Loucy (cell line): ENCODE measurements at regions not wholly inside any gene's neighbourhood (a gene's known extent, or its start where the extent isn't known, plus 50 kb on each side); places are given as distances from the start of the nearest gene placed in this dataset.

Experiments used
- H2AFZ ChIP-seq: fragments of 200-600 bp; sonication (generic); 2 replicates; pipeline ENCODE4 v1.6.0; 2016; ENCODE audit warnings: antibody characterized with exemption, mild to moderate bottlenecking, low read length, moderate library complexity
- H3F3A ChIP-seq: fragments of 200-600 bp; 2 replicates; pipeline ENCODE4 v1.6.0; 2016; ENCODE audit warnings: antibody characterized with exemption, low read depth, mild to moderate bottlenecking
- H3K27me3 ChIP-seq: fragments of 200-600 bp; sonication (generic); 2 replicates; pipeline ENCODE4 v1.6.1; 2014; ENCODE audit warnings: low read length, mild to moderate bottlenecking; ENCODE audit not compliant: insufficient read depth, poor library complexity, severe bottlenecking
- H3K36me3 ChIP-seq: fragments of 200-600 bp; sonication (generic); 2 replicates; pipeline ENCODE4 v1.6.1; 2016; ENCODE audit warnings: low read length; ENCODE audit not compliant: insufficient read depth
- H3K4me1 ChIP-seq: fragments of 200-600 bp; sonication (generic); 2 replicates; pipeline ENCODE4 v1.5.1; 2014; ENCODE audit warnings: low read length, mild to moderate bottlenecking; ENCODE audit not compliant: insufficient read depth, poor library complexity, severe bottlenecking
- H3K4me2 ChIP-seq: fragments of 200-600 bp; sonication (generic); 2 replicates; pipeline ENCODE4 v1.6.0; 2014; ENCODE audit warnings: antibody characterized with exemption, low read length, low read depth, mild to moderate bottlenecking; ENCODE audit not compliant: poor library complexity, severe bottlenecking
- H3K4me3 ChIP-seq: fragments of 200-600 bp; sonication (generic); 2 replicates; pipeline ENCODE4 v1.5.1; 2014; ENCODE audit warnings: low read length, mild to moderate bottlenecking, mixed read lengths; ENCODE audit not compliant: poor library complexity, severe bottlenecking
- H3K79me2 ChIP-seq: fragments of 200-600 bp; sonication (generic); 2 replicates; pipeline ENCODE4 v1.6.1; 2014; ENCODE audit warnings: low read length; ENCODE audit not compliant: insufficient read depth
- H3K9ac ChIP-seq: fragments of 200-600 bp; sonication (generic); 2 replicates; pipeline ENCODE4 v1.6.0; 2014; ENCODE audit warnings: mild to moderate bottlenecking, low read depth, low read length, moderate library complexity; ENCODE audit not compliant: poor library complexity, severe bottlenecking
- H3K9me2 ChIP-seq: fragments of 200-600 bp; sonication (generic); replicated peaks from 2 replicates; pipeline ENCODE4 v1.6.1; 2016; ENCODE audit warnings: low read depth, low read length, mixed read lengths
- H3K9me3 ChIP-seq: fragments of 200-600 bp; sonication (generic); 2 replicates; pipeline ENCODE4 v1.6.1; 2014; ENCODE audit warnings: mild to moderate bottlenecking, antibody characterized with exemption, low read length, low read depth; ENCODE audit not compliant: insufficient read depth
- H4K20me1 ChIP-seq: fragments of 200-600 bp; sonication (generic); 2 replicates; pipeline ENCODE4 v1.6.0; 2014; ENCODE audit warnings: antibody characterized with exemption, low read length, mild to moderate bottlenecking; ENCODE audit not compliant: insufficient read depth, poor library complexity, severe bottlenecking
- CTCF ChIP-seq: fragments of 200-600 bp; sonication (generic); conservative IDR thresholded peaks from 2 replicates; pipeline ENCODE4 v1.5.1; 2014; ENCODE audit warnings: mild to moderate bottlenecking, antibody characterized with exemption, low read length
- EZH2phosphoT487 ChIP-seq: fragments of 200-600 bp; IDR thresholded peaks from 2 replicates; pipeline ENCODE4 v1.6.1; 2018; ENCODE audit warnings: antibody characterized with exemption, mild to moderate bottlenecking, moderate library complexity, borderline replicate concordance

- H3K9me2 ChIP-seq, result no peaks in the 10 kb centered on the region
- H3K79me2 ChIP-seq, result no peaks in the 10 kb centered on the region
- no peak overlapping the region for H3K9ac ChIP-seq
- H3K36me3 ChIP-seq, result no peaks in the 10 kb centered on the region
- H4K20me1 ChIP-seq, result no peaks in the 10 kb centered on the region
- H2AFZ ChIP-seq, result no peak overlapping the region
- H3K9me3 ChIP-seq, result no peaks in the 10 kb centered on the region
- no peaks in the 10 kb centered on the region for H3F3A ChIP-seq
- peaks cover 13% of the 10 kb centered on the region for H3K4me1 ChIP-seq
- H3K4me2 ChIP-seq, result no peak overlapping the region
- H3K27me3 ChIP-seq, result no peaks in the 10 kb centered on the region
- no peak for TF ChIP-seq EZH2phosphoT487
- TF ChIP-seq CTCF, result no peak
- H3K4me3 ChIP-seq, result no peak overlapping the region
Measured at GRCh38 chr3:127489357-127489756, 101.2 kb downstream of the TPRA1 start.

- H3K4me1 ChIP-seq, result peaks cover 15% of the 10 kb centered on the region
- no peak overlapping the region for H2AFZ ChIP-seq
- no peaks in the 10 kb centered on the region for H3K36me3 ChIP-seq
- no peaks in the 10 kb centered on the region for H3K79me2 ChIP-seq
- no peak overlapping the region for H3K4me3 ChIP-seq
- H4K20me1 ChIP-seq, result no peaks in the 10 kb centered on the region
- no peak for TF ChIP-seq CTCF
- H3K9me3 ChIP-seq, result no peaks in the 10 kb centered on the region
- H3K9me2 ChIP-seq, result no peaks in the 10 kb centered on the region
- no peaks in the 10 kb centered on the region for H3K27me3 ChIP-seq
- H3K9ac ChIP-seq, result no peak overlapping the region
- no peaks in the 10 kb centered on the region for H3F3A ChIP-seq
- no peak overlapping the region for H3K4me2 ChIP-seq
Measured at GRCh38 chr3:127488740-127489139, 101.8 kb downstream of the TPRA1 start.

DNA sequence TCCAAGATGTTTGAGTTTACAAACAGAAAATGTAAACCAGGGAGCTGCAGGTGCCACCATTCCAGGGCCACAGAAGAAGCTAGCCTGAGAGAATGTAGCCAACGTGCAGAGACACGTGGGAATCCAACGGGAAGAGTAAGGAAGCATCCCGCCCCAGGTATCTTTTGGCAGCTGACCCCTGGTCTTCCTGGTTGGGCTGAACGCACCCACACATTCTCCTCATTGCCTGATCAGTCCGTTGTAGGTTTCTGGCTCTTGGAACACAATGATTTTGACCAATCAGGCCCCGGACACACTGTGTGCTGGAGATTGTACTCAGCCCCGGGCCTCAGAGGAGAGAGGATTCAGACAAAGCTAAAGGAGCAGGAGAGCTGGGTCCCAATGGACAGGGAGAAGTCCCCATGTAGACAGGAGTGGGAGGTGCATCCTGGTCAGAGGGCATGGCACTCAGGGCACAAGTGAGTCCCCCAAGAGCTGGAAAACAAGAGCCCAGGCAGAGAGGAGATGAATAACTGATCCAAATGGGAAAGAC lies 102.3 kb downstream of the TPRA1 start:
- H3K9me2 ChIP-seq, result no peaks in the 10 kb centered on the region
- no peak overlapping the region for H3K4me3 ChIP-seq
- no peak overlapping the region for H3K9ac ChIP-seq
- H3K36me3 ChIP-seq, result no peaks in the 10 kb centered on the region
- no peak overlapping the region for H3K4me2 ChIP-seq
- no peaks in the 10 kb centered on the region for H3K27me3 ChIP-seq
- H3K4me1 ChIP-seq, result peaks cover 15% of the 10 kb centered on the region
- no peaks in the 10 kb centered on the region for H3K79me2 ChIP-seq
- no peaks in the 10 kb centered on the region for H3K9me3 ChIP-seq
- no peaks in the 10 kb centered on the region for H4K20me1 ChIP-seq
- no peak for TF ChIP-seq EZH2phosphoT487
- TF ChIP-seq CTCF, result no peak
- H3F3A ChIP-seq, result no peaks in the 10 kb centered on the region
- H2AFZ ChIP-seq, result no peak overlapping the region
